GM12892 (cell line): ENCODE measurements at regions not wholly inside any gene's neighbourhood (a gene's known extent, or its start where the extent isn't known, plus 50 kb on each side); places are given as distances from the start of the nearest gene placed in this dataset.

Experiments used
- POLR2A ChIP-seq: IDR thresholded peaks from 2 replicates; pipeline ENCODE4 v1.6.1; 2011; ENCODE audit warnings: low read depth, low read length, control low read depth
- POLR2AphosphoS5 ChIP-seq: IDR thresholded peaks from 2 replicates; pipeline ENCODE4 v1.6.1; 2011; ENCODE audit warnings: low read depth, low read length, control low read depth
- TAF1 ChIP-seq: IDR thresholded peaks from 2 replicates; pipeline ENCODE4 v1.6.1; 2011; ENCODE audit warnings: low read depth, mild to moderate bottlenecking, control low read depth, low read length, borderline replicate concordance

GRCh38 chr6:66940003-66940402 is 1233.0 kb upstream of the EYS start:
- TF ChIP-seq POLR2AphosphoS5 (no peak), POLR2A (no peak), TAF1 (no peak)
